ENCODE measurements at regions not wholly inside any gene's neighbourhood (a gene's known extent, or its start where the extent isn't known, plus 50 kb on each side); places are given as distances from the start of the nearest gene placed in this dataset.

GRCh38 chr5:4909086-4909485 lies 231.0 kb upstream of the ADAMTS16 start:
- Mint-ChIP-seq H3K4me1 (ENCODE audit: low read depth, unreplicated experiment) (no peaks in the 10 kb centered on the region), H3K27ac (ENCODE audit: unreplicated experiment) (no peak overlapping the region), H3K36me3 (ENCODE audit: insufficient read depth, unreplicated experiment) (no peaks in the 10 kb centered on the region), H3K9me3 (ENCODE audit: unreplicated experiment) (no peaks in the 10 kb centered on the region), H3K27me3 (ENCODE audit: insufficient read depth, unreplicated experiment) (peaks cover 2% of the 10 kb centered on the region), H3K4me3 (ENCODE audit: unreplicated experiment) (no peak overlapping the region)
- Histone ChIP-seq H3K4me1 (no peaks in the 10 kb centered on the region), H3K9me3 (no peaks in the 10 kb centered on the region), H3K27me3 (replicated peaks; ENCODE audit: control insufficient read depth, insufficient read depth, low read length) (no peaks in the 10 kb centered on the region), H3K4me3 (ENCODE audit: low read depth, low read length) (no peak overlapping the region), H3K36me3 (ENCODE audit: control insufficient read depth, insufficient read depth, low read length) (no peaks in the 10 kb centered on the region)
- no peak for DNase-seq
- ChIA-PET POLR2A (no interaction called here), CTCF (no interaction called here)
- no peak for TF ChIP-seq CTCF (IDR thresholded peaks at IDR 0.05; ENCODE audit: insufficient read depth in 1 of 2, low read depth in 1 of 2, low read length in 1 of 2, severe bottlenecking in 1 of 2, unreplicated experiment in 1 of 2)
- intact Hi-C loops (cut with micrococcal nuclease; ENCODE audit: unreplicated experiment) = no loop called here
- no TSS peak for BruUV-seq (replicated peaks)

DNA sequence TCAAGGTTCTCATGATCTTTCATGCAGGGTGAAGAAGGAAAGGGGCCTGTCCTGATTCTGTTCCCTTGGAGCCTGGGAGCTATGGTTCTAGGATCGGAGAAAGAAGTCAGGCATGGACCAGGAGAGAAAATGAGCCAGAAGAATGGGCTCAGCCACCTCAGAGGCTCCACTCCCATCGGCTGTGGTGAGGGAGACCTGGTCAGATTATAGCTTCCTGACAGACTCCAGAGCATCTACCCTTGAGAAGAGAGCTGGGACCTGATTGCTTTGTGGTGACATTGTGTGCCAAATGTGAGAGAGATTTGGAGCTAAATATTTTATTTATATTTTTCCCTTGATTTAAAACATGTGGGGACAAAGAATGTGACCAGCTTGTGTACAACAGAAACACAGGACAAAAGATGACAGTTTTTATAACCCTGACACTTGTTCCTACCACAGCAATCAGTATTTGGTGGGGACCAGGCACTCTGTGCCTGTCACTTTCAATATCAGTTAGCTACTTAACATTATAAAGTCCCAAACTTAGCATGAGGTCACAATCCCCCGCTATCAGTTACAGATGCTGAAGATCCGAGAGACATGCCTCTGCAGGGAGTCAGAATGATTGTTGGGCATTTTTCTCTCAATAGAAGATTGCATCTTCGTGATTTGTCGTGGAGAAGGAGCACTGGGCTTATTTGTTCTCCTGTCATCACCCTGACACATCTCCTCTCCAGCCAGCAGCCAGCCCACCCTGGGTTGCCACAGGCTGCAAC lies 228.3 kb upstream of the ADAMTS16 start:
- H3K4me3 ChIP-seq (ENCODE audit: low read depth, low read length) = no peak overlapping the region
- Mint-ChIP-seq H3K4me3 (ENCODE audit: unreplicated experiment) (no peak overlapping the region), H3K27me3 (ENCODE audit: insufficient read depth, unreplicated experiment) (peaks cover 11% of the 10 kb centered on the region), H3K9me3 (ENCODE audit: unreplicated experiment) (no peaks in the 10 kb centered on the region), H3K36me3 (ENCODE audit: insufficient read depth, unreplicated experiment) (no peaks in the 10 kb centered on the region), H3K4me1 (ENCODE audit: low read depth, unreplicated experiment) (no peaks in the 10 kb centered on the region), H3K27ac (ENCODE audit: unreplicated experiment) (no peak overlapping the region)
- TF ChIP-seq CTCF (IDR thresholded peaks at IDR 0.05; ENCODE audit: insufficient read depth in 1 of 2, low read depth in 1 of 2, low read length in 1 of 2, severe bottlenecking in 1 of 2, unreplicated experiment in 1 of 2) = no peak
- intact Hi-C loops (cut with micrococcal nuclease; ENCODE audit: unreplicated experiment) = no loop called here
- H3K27me3 ChIP-seq (replicated peaks; ENCODE audit: control insufficient read depth, insufficient read depth, low read length) = peaks cover 1% of the 10 kb centered on the region
- no TSS peak for BruUV-seq (replicated peaks)
- H3K4me1 ChIP-seq = no peaks in the 10 kb centered on the region
- ChIA-PET POLR2A (no interaction called here), CTCF (no interaction called here)
- no peaks in the 10 kb centered on the region for H3K36me3 ChIP-seq (ENCODE audit: control insufficient read depth, insufficient read depth, low read length)
- no peak for DNase-seq
- H3K9me3 ChIP-seq = no peaks in the 10 kb centered on the region

DNA sequence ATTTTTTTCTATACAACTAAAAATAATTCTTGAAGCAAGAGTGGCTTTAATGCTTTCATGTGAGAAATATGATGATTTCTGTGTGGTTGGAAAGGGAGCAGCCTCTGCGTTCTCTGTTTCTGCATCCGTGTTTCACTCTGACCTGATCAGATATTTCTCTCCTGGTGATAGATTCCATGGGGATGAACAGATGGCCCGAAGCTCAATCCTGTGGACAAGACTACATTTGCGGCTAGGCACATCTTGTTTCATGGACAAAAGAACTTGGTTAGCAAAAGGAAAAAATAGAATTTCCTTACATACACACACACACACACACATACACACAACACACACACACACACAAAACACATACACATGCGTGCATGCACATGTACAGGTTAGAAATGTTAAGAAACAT lies 218.2 kb upstream of the ADAMTS16 start:
- CTCF ChIA-PET = no interaction called here
- no peaks in the 10 kb centered on the region for H3K27me3 ChIP-seq (replicated peaks; ENCODE audit: control insufficient read depth, insufficient read depth, low read length)

More for the DNA sequence above, 218.2 kb upstream of the ADAMTS16 start:
- Histone ChIP-seq H3K36me3 (ENCODE audit: control insufficient read depth, insufficient read depth, low read length) (no peaks in the 10 kb centered on the region), H3K4me1 (no peaks in the 10 kb centered on the region), H3K4me3 (ENCODE audit: low read depth, low read length) (no peak overlapping the region), H3K9me3 (no peaks in the 10 kb centered on the region)
- no peak overlapping the region for H3K27ac Mint-ChIP-seq (ENCODE audit: unreplicated experiment)
- H3K27me3 Mint-ChIP-seq (ENCODE audit: insufficient read depth, unreplicated experiment) = peaks cover 20% of the 10 kb centered on the region
- no TSS peak for BruUV-seq (replicated peaks)
- no peaks in the 10 kb centered on the region for H3K4me1 Mint-ChIP-seq (ENCODE audit: low read depth, unreplicated experiment)
- no peak for TF ChIP-seq CTCF (IDR thresholded peaks at IDR 0.05; ENCODE audit: insufficient read depth in 1 of 2, low read depth in 1 of 2, low read length in 1 of 2, severe bottlenecking in 1 of 2, unreplicated experiment in 1 of 2)
- POLR2A ChIA-PET = no interaction called here
- DNase-seq = no peak
- no peaks in the 10 kb centered on the region for H3K9me3 Mint-ChIP-seq (ENCODE audit: unreplicated experiment)
- no peak overlapping the region for H3K4me3 Mint-ChIP-seq (ENCODE audit: unreplicated experiment)
- intact Hi-C loops (cut with micrococcal nuclease; ENCODE audit: unreplicated experiment) = no loop called here
- no peaks in the 10 kb centered on the region for H3K36me3 Mint-ChIP-seq (ENCODE audit: insufficient read depth, unreplicated experiment)

All from Caco-2 (cell line).